A673 (cell line): ENCODE measurements at regions not wholly inside any gene's neighbourhood (a gene's known extent, or its start where the extent isn't known, plus 50 kb on each side); places are given as distances from the start of the nearest gene placed in this dataset.

Experiments used
- CTCF ChIP-seq: fragments of 300-800, 200-600 bp; sonication (generic); conservative IDR thresholded peaks from 2 replicates; pipeline ENCODE4 v1.5.1; 2017; ENCODE audit warnings: low read depth, mild to moderate bottlenecking, antibody characterized with exemption, low read length, moderate library complexity, mixed read lengths
- EZH2 ChIP-seq: fragments of 200-600 bp; sonication (generic); IDR thresholded peaks from 2 replicates; pipeline ENCODE4 v1.6.1; 2017; ENCODE audit warnings: borderline replicate concordance, low read depth, mild to moderate bottlenecking, mixed read lengths, antibody characterized with exemption, low read length; ENCODE audit not compliant: poor library complexity, severe bottlenecking

- no peak for TF ChIP-seq CTCF
- no peak for TF ChIP-seq EZH2
Observed at GRCh38 chr7:26592011-26592410, 272.4 kb downstream of the SKAP2 start.
